ENCODE measurements at regions not wholly inside any gene's neighbourhood (a gene's known extent, or its start where the extent isn't known, plus 50 kb on each side); places are given as distances from the start of the nearest gene placed in this dataset.

- Histone ChIP-seq H3K4me1 (ENCODE audit: control insufficient read depth in 2 of 3, insufficient read depth in 2 of 3, low read depth in 1 of 3, low read length in 3 of 3) (no peaks in the 10 kb centered on the region), H3K27me3 (ENCODE audit: control insufficient read depth, insufficient read depth, low read length) (no peaks in the 10 kb centered on the region), H3K9ac (ENCODE audit: low read length in 3 of 3) (no peak overlapping the region), H3K4me3 (ENCODE audit: low read length in 3 of 3) (no peak overlapping the region), H3K36me3 (ENCODE audit: control insufficient read depth in 2 of 3, insufficient read depth in 3 of 3, low read length in 3 of 3) (no peaks in the 10 kb centered on the region), H3K9me3 (ENCODE audit: control insufficient read depth in 2 of 3, insufficient read depth in 1 of 3, low read length in 3 of 3) (no peaks in the 10 kb centered on the region), H3K27ac (ENCODE audit: low read depth in 2 of 2, low read length in 2 of 2) (no peak overlapping the region)
- TF ChIP-seq CTCF (IDR thresholded peaks at IDR 0.05; ENCODE audit: borderline replicate concordance, extremely low read depth, insufficient read depth): no peak
- intact Hi-C loops (cut with DNase I): no loop called here
- FAIRE-seq (no peak), DNase-seq (no peak)
Observed at GRCh38 chr1:187617776-187618175, 789.0 kb downstream of the PLA2G4A start.

GRCh38 chr1:187619175-187619574, 790.4 kb downstream of the PLA2G4A start:
- H3K9me3 ChIP-seq (ENCODE audit: control insufficient read depth in 2 of 3, insufficient read depth in 1 of 3, low read length in 3 of 3): no peaks in the 10 kb centered on the region
- H3K27ac ChIP-seq (ENCODE audit: low read depth in 2 of 2, low read length in 2 of 2): no peak overlapping the region
- H3K4me1 ChIP-seq (ENCODE audit: control insufficient read depth in 2 of 3, insufficient read depth in 2 of 3, low read depth in 1 of 3, low read length in 3 of 3): no peaks in the 10 kb centered on the region
- DNase-seq: no peak
- intact Hi-C loops (cut with DNase I): no loop called here
- H3K27me3 ChIP-seq (ENCODE audit: control insufficient read depth, insufficient read depth, low read length): no peaks in the 10 kb centered on the region
- no peak for TF ChIP-seq CTCF (IDR thresholded peaks at IDR 0.05; ENCODE audit: borderline replicate concordance, extremely low read depth, insufficient read depth)
- H3K4me3 ChIP-seq (ENCODE audit: low read length in 3 of 3): no peak overlapping the region
- H3K9ac ChIP-seq (ENCODE audit: low read length in 3 of 3): no peak overlapping the region
- peak; percentile 30 for FAIRE-seq
- no peaks in the 10 kb centered on the region for H3K36me3 ChIP-seq (ENCODE audit: control insufficient read depth in 2 of 3, insufficient read depth in 3 of 3, low read length in 3 of 3)

- H3K9me3 ChIP-seq (ENCODE audit: control insufficient read depth in 2 of 3, insufficient read depth in 1 of 3, low read length in 3 of 3): no peaks in the 10 kb centered on the region
- no peaks in the 10 kb centered on the region for H3K27me3 ChIP-seq (ENCODE audit: control insufficient read depth, insufficient read depth, low read length)
- no peaks in the 10 kb centered on the region for H3K4me1 ChIP-seq (ENCODE audit: control insufficient read depth in 2 of 3, insufficient read depth in 2 of 3, low read depth in 1 of 3, low read length in 3 of 3)
- H3K36me3 ChIP-seq (ENCODE audit: control insufficient read depth in 2 of 3, insufficient read depth in 3 of 3, low read length in 3 of 3): no peaks in the 10 kb centered on the region
- H3K9ac ChIP-seq (ENCODE audit: low read length in 3 of 3): no peak overlapping the region
- H3K27ac ChIP-seq (ENCODE audit: low read depth in 2 of 2, low read length in 2 of 2): no peak overlapping the region
- DNase-seq (no peak), FAIRE-seq (no peak)
- H3K4me3 ChIP-seq (ENCODE audit: low read length in 3 of 3): no peak overlapping the region
- intact Hi-C loops (cut with DNase I): no loop called here
- no peak for TF ChIP-seq CTCF (IDR thresholded peaks at IDR 0.05; ENCODE audit: borderline replicate concordance, extremely low read depth, insufficient read depth)
Observed at GRCh38 chr1:187621951-187622350, 793.2 kb downstream of the PLA2G4A start.

- Histone ChIP-seq H3K9me3 (ENCODE audit: control insufficient read depth in 2 of 3, insufficient read depth in 1 of 3, low read length in 3 of 3) (no peaks in the 10 kb centered on the region), H3K27ac (ENCODE audit: low read depth in 2 of 2, low read length in 2 of 2) (no peak overlapping the region), H3K36me3 (ENCODE audit: control insufficient read depth in 2 of 3, insufficient read depth in 3 of 3, low read length in 3 of 3) (no peaks in the 10 kb centered on the region), H3K27me3 (ENCODE audit: control insufficient read depth, insufficient read depth, low read length) (no peaks in the 10 kb centered on the region), H3K4me1 (ENCODE audit: control insufficient read depth in 2 of 3, insufficient read depth in 2 of 3, low read depth in 1 of 3, low read length in 3 of 3) (no peaks in the 10 kb centered on the region), H3K9ac (ENCODE audit: low read length in 3 of 3) (no peak overlapping the region), H3K4me3 (ENCODE audit: low read length in 3 of 3) (no peak overlapping the region)
- intact Hi-C loops (cut with DNase I): no loop called here
- no peak for TF ChIP-seq CTCF (IDR thresholded peaks at IDR 0.05; ENCODE audit: borderline replicate concordance, extremely low read depth, insufficient read depth)
- no peak for FAIRE-seq
- DNase-seq: no peak
Observed at GRCh38 chr1:187622545-187622944, 793.8 kb downstream of the PLA2G4A start.
